HL-60 (cell line): ENCODE measurements at regions not wholly inside any gene's neighbourhood (a gene's known extent, or its start where the extent isn't known, plus 50 kb on each side); places are given as distances from the start of the nearest gene placed in this dataset.

Source experiments
- CTCF ChIP-seq: IDR thresholded peaks from one replicate; pipeline ENCODE4 v1.5.1; 2011; ENCODE audit warnings: low read length, control low read depth, inconsistent platforms; ENCODE audit not compliant: insufficient read depth
- POLR2AphosphoS5 ChIP-seq: IDR thresholded peaks from 2 replicates; pipeline ENCODE4 v1.6.1; 2012; ENCODE audit warnings: low read depth
- REST ChIP-seq: IDR thresholded peaks from 2 replicates; pipeline ENCODE4 v1.6.1; 2012; ENCODE audit warnings: low read depth; ENCODE audit not compliant: insufficient replicate concordance

GRCh38 chr5:119706049-119706448 lies 76.7 kb downstream of the FAM170A start:
- TF ChIP-seq CTCF (no peak), POLR2AphosphoS5 (no peak), REST (no peak)
